ENCODE measurements at regions not wholly inside any gene's neighbourhood (a gene's known extent, or its start where the extent isn't known, plus 50 kb on each side); places are given as distances from the start of the nearest gene placed in this dataset.

DNA sequence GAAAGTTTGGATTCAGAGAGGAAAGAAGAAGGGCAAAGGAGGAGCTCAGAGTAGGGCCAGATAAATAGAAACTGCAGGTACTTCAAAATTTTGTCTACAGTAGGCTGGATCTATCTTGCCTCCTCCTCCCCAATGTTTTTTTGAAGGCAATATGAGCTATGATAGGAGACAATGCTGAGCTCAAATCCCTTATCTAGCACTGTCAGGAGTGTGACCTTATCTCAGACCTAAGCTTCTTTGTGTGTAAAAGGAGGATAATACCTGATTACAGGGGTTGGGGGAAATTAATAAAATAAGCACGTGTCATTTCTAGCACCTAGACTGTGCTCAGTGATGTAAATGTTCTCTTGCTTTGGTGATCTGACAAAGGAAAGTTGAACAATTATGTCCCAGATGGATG is 137.8 kb upstream of the CD180 start:
- no peak for TF ChIP-seq GATA2 (IDR thresholded peaks at IDR 0.05; ENCODE audit: low read depth, low read length)
- TF ChIP-seq GATA3 (IDR thresholded peaks at IDR 0.05; ENCODE audit: low read depth, low read length), result no peak

DNA sequence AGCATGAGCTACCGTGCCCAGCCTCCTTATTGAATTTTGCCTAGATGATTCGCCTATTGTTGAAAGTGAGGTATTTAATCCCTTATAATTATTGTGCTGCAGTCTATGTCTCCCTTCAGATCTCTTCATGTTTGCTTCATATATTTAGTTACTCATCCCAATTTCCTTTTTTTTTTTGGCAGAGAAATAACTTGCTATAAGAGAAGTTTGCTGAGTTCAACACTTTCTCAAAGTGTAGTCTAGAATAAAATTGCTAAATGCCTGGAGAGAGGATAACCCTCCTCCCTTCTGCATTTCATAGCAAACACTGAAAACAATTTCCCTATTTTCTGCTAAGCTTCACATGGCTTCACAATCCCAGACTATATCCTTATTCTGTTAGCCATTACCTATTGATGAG is 136.6 kb upstream of the CD180 start:
- TF ChIP-seq GATA2 (IDR thresholded peaks at IDR 0.05; ENCODE audit: low read depth, low read length) (no peak), GATA3 (IDR thresholded peaks at IDR 0.05; ENCODE audit: low read depth, low read length) (no peak)

DNA sequence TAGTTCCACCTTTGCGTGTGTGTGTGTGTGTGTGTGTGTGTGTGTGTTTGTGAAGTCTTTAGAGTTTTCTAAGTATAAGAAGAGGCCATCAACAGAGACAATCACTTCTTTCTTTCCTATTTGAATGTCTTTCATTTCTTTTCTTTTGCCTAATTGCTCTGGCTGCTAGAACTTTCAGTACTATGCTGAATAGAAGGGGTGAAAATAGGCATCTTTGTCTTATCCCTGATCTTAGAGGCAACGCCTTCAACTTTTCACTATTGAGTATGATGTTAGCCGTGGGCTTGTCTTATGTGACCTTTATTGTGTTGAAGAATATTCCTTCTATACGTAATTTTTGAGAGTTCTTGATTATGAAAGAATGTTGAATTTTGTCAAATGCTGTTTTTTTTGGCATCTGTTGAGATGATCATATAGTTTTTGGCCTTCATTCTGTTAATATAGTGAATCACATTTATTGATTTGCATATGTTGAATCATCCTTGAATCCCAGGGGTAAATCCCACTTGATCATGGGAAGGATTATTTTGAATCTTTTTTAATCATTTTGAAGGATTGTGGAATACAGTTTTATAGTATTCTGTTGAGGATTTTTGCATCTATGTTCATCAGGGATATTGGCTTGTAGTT is 134.8 kb upstream of the CD180 start:
- no peak for TF ChIP-seq GATA3 (IDR thresholded peaks at IDR 0.05; ENCODE audit: low read depth, low read length)
- TF ChIP-seq GATA2 (IDR thresholded peaks at IDR 0.05; ENCODE audit: low read depth, low read length), result no peak

DNA sequence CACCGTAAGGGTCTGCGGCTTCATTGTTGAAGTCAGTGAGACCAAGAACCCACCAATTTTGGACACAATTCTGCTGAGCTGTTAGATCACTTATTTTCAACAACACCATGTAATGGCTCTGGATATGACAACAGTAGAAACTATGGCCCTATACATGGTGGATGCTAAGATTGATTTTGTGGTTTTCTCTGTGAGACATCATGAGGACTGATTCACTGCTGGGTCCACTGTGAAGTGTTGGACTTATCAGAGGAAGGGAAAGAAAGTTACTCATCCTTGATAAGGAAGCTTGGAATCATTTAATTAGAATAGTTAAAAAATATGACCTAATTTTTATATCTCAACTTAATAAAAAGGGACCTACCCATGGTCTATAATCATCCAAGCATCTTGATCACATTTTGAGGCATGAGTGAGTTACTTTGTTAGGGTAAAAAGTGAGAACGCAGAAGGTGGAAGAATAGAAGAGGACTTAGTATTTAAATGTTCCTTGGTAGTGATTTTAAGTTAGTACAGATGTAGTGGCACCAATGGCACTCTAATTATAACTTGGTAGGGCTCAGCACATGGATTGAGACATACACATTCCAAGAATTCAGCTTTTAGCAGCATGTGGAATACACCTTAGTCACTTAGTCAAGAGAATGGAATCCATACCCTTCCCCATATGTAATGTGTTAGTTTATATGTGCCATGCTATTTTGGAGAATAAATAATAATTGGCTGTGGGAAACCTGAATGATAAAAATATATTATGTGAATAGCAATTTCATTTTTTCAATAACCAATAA is 123.5 kb upstream of the CD180 start:
- no peak for TF ChIP-seq GATA2 (IDR thresholded peaks at IDR 0.05; ENCODE audit: low read depth, low read length)
- no peak for TF ChIP-seq GATA3 (IDR thresholded peaks at IDR 0.05; ENCODE audit: low read depth, low read length)

DNA sequence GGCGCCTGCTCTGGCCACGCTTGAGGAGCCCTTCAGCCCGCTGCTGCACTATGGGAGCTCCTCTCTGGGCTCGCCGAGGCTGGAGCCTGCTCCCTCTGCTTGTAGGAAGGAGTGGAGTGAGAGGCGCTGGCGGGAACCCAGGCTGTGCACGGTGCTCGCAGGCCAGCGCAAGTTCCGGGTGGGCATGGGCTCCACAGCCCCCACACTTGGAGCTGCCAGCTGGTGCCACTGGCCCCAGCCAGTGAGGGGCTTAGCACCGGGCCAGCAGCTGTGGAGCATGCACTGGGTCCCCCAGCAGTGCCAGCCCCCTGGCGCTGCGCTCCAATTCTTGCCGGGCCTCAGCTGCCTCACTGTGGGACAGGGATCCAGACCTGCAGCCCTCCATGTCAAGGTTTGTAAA is 122.1 kb upstream of the CD180 start:
- TF ChIP-seq GATA3 (IDR thresholded peaks at IDR 0.05; ENCODE audit: low read depth, low read length) (no peak), GATA2 (IDR thresholded peaks at IDR 0.05; ENCODE audit: low read depth, low read length) (no peak)

DNA sequence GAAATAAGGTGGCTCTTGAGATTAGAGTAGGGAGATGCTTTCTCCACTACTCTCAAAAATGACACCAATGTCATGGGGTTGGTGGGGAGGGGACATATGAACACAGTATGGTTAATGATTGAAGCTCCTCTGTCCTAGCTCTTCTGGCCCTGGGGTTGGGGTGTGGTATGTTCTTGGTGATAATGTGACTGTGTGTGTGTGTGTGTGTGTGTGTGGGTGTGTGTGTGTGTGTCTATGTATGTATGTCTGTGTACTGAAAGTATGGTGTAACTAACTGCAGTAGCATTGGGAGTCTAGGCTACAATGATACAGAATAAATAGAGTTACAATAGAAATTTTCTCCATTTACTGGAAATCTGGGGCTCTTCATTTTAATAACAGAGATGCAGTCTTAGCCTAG is 121.0 kb upstream of the CD180 start:
- TF ChIP-seq GATA2 (IDR thresholded peaks at IDR 0.05; ENCODE audit: low read depth, low read length) (no peak), GATA3 (IDR thresholded peaks at IDR 0.05; ENCODE audit: low read depth, low read length) (no peak)

DNA sequence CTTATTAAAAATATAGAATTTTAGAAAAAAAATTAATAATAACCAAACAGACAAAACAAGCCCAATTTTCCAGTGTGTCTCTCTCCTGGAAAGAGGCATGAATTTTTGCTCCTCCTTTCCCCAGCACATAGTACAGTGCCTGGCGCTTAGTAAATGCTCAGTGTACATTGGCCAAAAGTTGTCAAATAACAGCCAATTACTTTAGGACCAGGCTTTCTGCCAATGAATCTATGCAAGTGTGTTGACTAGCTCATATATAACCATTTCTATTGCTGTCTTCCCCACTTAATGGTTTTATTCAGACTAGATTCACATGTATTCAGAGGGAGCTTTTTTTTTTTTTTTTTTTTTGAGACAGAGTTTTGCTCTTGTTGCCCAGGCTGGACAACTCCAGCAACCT is 120.1 kb upstream of the CD180 start:
- no peak for TF ChIP-seq GATA3 (IDR thresholded peaks at IDR 0.05; ENCODE audit: low read depth, low read length)
- TF ChIP-seq GATA2 (IDR thresholded peaks at IDR 0.05; ENCODE audit: low read depth, low read length), result no peak

DNA sequence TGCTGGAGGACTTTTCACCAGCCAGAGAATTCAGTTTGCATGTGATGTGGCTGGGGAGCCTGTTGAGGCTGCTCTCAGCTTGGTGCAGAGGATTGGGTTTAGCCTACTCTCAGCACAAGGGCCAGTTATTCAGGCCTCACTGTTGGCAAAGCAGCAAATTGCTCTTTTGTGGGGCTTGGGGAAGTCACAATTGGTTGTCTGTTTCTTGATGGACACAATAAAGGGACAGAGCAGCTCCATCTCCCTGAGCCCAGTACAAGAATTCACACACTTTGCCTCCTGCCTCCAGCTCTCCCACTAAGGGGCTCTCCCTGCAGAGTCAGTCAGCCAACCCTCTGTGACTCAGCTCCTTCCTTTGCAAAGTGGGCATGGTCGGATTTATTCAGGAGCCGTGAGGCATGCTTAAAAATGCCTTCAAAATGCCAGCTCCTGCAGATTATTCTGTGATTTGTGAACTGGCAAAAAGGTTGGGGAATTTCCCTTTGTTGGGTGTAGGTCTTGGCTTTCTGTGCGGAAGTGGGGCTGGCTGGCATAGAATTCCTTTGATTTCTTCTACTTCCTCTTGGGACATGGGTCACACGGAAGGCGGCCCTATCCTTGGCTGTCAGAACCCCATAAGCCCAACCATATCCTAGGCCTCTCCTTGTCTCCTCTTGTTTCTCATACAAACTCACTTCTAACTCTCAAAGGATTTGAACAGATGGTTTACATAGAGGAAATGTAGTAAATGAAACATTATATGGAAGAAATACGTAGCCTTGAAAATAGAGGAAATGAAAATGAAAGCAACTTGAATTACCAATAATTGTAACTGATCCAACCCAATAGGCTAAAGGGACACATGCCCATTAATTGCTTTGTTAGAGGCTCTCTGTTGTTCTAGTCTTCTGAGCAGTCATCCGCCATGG is 118.7 kb upstream of the CD180 start:
- TF ChIP-seq GATA2 (IDR thresholded peaks at IDR 0.05; ENCODE audit: low read depth, low read length), result no peak
- no peak for TF ChIP-seq GATA3 (IDR thresholded peaks at IDR 0.05; ENCODE audit: low read depth, low read length)

DNA sequence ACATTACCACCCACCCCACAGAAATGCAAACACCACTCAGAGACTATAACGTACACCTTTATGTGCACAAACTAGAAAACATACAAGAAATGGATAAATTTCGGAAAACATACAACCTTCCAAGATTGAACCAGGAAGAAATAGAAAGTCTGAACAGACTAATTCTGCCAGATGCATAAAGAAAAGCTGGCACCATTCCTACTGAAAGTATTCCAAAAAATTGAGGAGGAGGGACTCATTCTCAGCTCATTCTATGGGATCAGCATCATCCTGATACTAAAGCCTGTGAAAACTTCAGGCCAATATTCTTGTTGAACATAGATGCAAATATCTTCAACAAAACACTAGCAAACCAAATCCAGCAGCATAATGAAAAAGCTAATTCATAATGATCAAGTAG is 115.1 kb upstream of the CD180 start:
- TF ChIP-seq GATA2 (IDR thresholded peaks at IDR 0.05; ENCODE audit: low read depth, low read length), result no peak

DNA sequence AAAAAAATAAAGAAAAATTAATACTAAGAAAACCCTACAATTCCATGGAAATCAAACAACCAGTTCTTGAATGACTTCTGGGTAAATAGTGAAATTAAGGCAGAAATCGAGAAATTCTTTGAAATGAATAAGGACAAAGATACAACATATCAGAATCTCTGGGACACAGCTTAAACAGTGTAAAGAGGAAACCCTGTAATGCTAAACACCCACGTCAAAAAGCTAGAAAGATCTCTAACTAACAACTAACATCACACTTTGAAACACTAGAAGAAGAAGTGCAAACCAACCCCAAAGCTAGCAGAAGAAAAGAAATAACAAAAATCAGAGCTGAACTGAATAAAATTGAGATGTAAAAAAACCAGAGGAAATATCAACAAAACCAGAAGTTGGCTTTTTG is 114.6 kb upstream of the CD180 start:
- TF ChIP-seq GATA2 (IDR thresholded peaks at IDR 0.05; ENCODE audit: low read depth, low read length) (no peak), GATA3 (IDR thresholded peaks at IDR 0.05; ENCODE audit: low read depth, low read length) (no peak)

DNA sequence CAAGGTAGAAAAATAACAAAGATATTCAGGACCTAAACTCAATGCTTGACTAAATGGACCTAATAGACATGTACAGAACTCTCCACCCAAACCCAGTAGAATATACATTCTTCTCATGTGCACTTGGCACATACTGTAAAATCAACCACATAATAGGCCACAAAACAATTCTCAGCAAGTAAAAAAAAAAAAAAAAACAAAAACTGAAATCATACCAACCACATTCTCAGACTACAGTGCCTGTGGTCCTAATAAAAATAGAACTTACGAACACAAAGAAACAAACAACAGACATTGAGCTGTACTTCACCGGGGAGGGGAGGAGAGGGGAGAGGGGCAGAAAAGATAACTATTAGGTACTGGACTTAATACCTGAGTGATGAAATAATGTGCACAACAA is 114.1 kb upstream of the CD180 start:
- TF ChIP-seq GATA3 (IDR thresholded peaks at IDR 0.05; ENCODE audit: low read depth, low read length), result no peak
- no peak for TF ChIP-seq GATA2 (IDR thresholded peaks at IDR 0.05; ENCODE audit: low read depth, low read length)

DNA sequence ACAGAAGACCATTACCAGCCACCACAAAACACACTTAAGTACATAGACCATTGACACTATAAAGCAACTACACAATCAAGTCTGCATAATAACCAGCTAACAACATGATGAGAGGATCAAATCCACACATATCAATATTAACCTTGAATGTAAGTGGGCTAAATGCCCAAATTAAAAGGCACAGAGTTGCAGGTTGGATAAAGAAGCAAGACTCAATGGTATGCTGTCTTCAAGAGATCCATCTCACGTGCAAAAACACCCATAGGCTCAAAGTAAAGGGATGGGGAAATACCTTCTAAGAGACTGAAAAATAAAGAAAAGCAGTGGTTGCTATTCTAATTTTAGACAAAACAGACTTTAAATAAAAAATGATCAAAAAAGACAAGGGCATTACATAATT is 113.6 kb upstream of the CD180 start:
- TF ChIP-seq GATA2 (IDR thresholded peaks at IDR 0.05; ENCODE audit: low read depth, low read length) (no peak), GATA3 (IDR thresholded peaks at IDR 0.05; ENCODE audit: low read depth, low read length) (no peak)

DNA sequence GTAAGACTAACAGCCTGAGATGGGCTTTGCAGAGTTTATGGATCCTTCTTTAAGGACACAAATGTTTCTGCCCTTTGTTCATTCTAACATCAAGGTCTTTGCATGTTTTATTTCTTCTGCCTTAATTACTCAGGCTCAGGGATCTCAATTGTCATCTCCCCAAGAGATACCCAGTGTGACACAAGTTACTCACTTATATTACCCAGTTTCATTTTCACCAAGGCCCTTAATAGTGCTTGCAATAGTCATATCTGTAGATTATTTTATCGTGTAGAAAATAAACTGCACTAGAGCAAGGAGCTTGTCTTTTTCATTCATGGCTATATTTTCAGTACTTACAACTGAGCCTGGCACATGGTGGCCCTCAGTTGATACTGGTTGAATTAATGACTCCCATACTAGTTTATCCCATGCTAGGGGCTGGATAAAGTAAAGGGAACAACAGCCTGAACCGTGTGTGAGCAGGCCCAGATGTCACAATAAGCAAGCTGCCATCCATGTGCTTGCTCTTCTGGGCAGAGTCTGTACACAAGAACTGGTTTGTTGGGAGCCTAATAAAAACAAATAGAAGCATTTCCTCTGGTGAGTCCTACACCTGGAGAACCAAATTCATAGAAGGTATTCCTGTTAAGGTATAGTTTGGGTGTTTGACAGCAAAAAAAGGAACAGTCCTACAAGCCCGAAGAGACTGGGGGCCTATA is 112.5 kb upstream of the CD180 start:
- no peak for TF ChIP-seq GATA3 (IDR thresholded peaks at IDR 0.05; ENCODE audit: low read depth, low read length)
- TF ChIP-seq GATA2 (IDR thresholded peaks at IDR 0.05; ENCODE audit: low read depth, low read length), result no peak
